Effector memory CD4-positive, alpha-beta T cell (primary cell): ENCODE measurements at regions not wholly inside any gene's neighbourhood (a gene's known extent, or its start where the extent isn't known, plus 50 kb on each side); places are given as distances from the start of the nearest gene placed in this dataset.
"Not testable (repeated sequence)": the region's sequence is repeated elsewhere in the genome, so short reads cannot be mapped to it uniquely, and the experiment has no call there.

Experiments
- DNase-seq, 3 donors: peaks; one replicate each; pipeline ENCODE4 v3.0.0-alpha.2; 2020
- H3K27ac ChIP-seq: 2 replicates; pipeline ENCODE4 v1.7.0; 2013; ENCODE audit warnings: mild to moderate bottlenecking, low read length, moderate library complexity; ENCODE audit not compliant: insufficient read depth, poor library complexity, severe bottlenecking
- H3K27me3 ChIP-seq: replicated peaks from 2 replicates; pipeline ENCODE4 v1.7.0; 2013; ENCODE audit warnings: mild to moderate bottlenecking, low read length; ENCODE audit not compliant: insufficient read depth, control insufficient read depth, poor library complexity, severe bottlenecking
- H3K36me3 ChIP-seq: 2 replicates; pipeline ENCODE4 v1.7.0; 2013; ENCODE audit warnings: mild to moderate bottlenecking, low read length, moderate library complexity; ENCODE audit not compliant: control insufficient read depth, insufficient read depth
- H3K4me1 ChIP-seq: 2 replicates; pipeline ENCODE4 v1.7.0; 2013; ENCODE audit warnings: low read length, mild to moderate bottlenecking; ENCODE audit not compliant: control insufficient read depth, insufficient read depth, poor library complexity, severe bottlenecking
- H3K4me3 ChIP-seq: 2 replicates; pipeline ENCODE4 v1.7.0; 2013; ENCODE audit warnings: low read length, low read depth, mild to moderate bottlenecking; ENCODE audit not compliant: insufficient read depth, poor library complexity, severe bottlenecking
- H3K9me3 ChIP-seq: 2 replicates; pipeline ENCODE4 v1.7.0; 2013; ENCODE audit warnings: mild to moderate bottlenecking, low read length, moderate library complexity; ENCODE audit not compliant: control insufficient read depth

- no peak overlapping the region for H3K27ac ChIP-seq
- DNase-seq, result no peak
Measured at GRCh38 chr1:221276896-221277409, 397.7 kb downstream of the HLX start.

GRCh38 chr1:221279146-221279545, 399.9 kb downstream of the HLX start:
- H3K36me3 ChIP-seq, result no peaks in the 10 kb centered on the region
- no peaks in the 10 kb centered on the region for H3K9me3 ChIP-seq
- no peak overlapping the region for H3K27ac ChIP-seq
- H3K27me3 ChIP-seq, result no peaks in the 10 kb centered on the region
- no peak overlapping the region for H3K4me3 ChIP-seq
- no peak for DNase-seq
- H3K4me1 ChIP-seq, result no peaks in the 10 kb centered on the region

More at GRCh38 chr1:221276896-221277409, 397.7 kb downstream of the HLX start:
- Histone ChIP-seq H3K4me1 (no peaks in the 10 kb centered on the region), H3K4me3 (no peak overlapping the region), H3K9me3 (no peaks in the 10 kb centered on the region), H3K27me3 (no peaks in the 10 kb centered on the region), H3K36me3 (no peaks in the 10 kb centered on the region)

- Histone ChIP-seq H3K27ac (no peak overlapping the region), H3K4me3 (no peak overlapping the region), H3K9me3 (no peaks in the 10 kb centered on the region), H3K27me3 (no peaks in the 10 kb centered on the region), H3K4me1 (no peaks in the 10 kb centered on the region), H3K36me3 (no peaks in the 10 kb centered on the region)
- no peak for DNase-seq
Measured at GRCh38 chr1:221283532-221283931, 404.3 kb downstream of the HLX start.

GRCh38 chr1:221284028-221284427, 404.8 kb downstream of the HLX start:
- Histone ChIP-seq H3K36me3 (no peaks in the 10 kb centered on the region), H3K4me1 (no peaks in the 10 kb centered on the region), H3K9me3 (no peaks in the 10 kb centered on the region), H3K27ac (no peak overlapping the region), H3K27me3 (no peaks in the 10 kb centered on the region), H3K4me3 (no peak overlapping the region)
- no peak for DNase-seq

- not testable (repeated sequence) for DNase-seq, H3K36me3 ChIP-seq, H3K27me3 ChIP-seq, H3K9me3 ChIP-seq, H3K4me1 ChIP-seq, H3K27ac ChIP-seq, H3K4me3 ChIP-seq
Measured at GRCh38 chr1:221284991-221285390, 405.7 kb downstream of the HLX start.

- not testable (repeated sequence) for H3K27ac ChIP-seq, H3K9me3 ChIP-seq, H3K4me3 ChIP-seq, H3K4me1 ChIP-seq, H3K27me3 ChIP-seq, H3K36me3 ChIP-seq, DNase-seq
Measured at GRCh38 chr1:221285458-221286210, 406.4 kb downstream of the HLX start.

GRCh38 chr1:221286399-221286798, 407.2 kb downstream of the HLX start:
- no peaks in the 10 kb centered on the region for H3K27me3 ChIP-seq
- DNase-seq, result no peak
- H3K4me3 ChIP-seq, result no peak overlapping the region
- H3K36me3 ChIP-seq, result no peaks in the 10 kb centered on the region
- H3K9me3 ChIP-seq, result no peaks in the 10 kb centered on the region
- no peak overlapping the region for H3K27ac ChIP-seq
- no peaks in the 10 kb centered on the region for H3K4me1 ChIP-seq

GRCh38 chr1:221289103-221289502, 409.9 kb downstream of the HLX start:
- Histone ChIP-seq H3K27ac (no peak overlapping the region), H3K36me3 (no peaks in the 10 kb centered on the region), H3K27me3 (no peaks in the 10 kb centered on the region), H3K4me3 (no peak overlapping the region), H3K9me3 (no peaks in the 10 kb centered on the region), H3K4me1 (no peaks in the 10 kb centered on the region)
- no peak for DNase-seq

- Histone ChIP-seq H3K27ac (no peak overlapping the region), H3K9me3 (no peaks in the 10 kb centered on the region), H3K4me3 (no peak overlapping the region), H3K27me3 (no peaks in the 10 kb centered on the region), H3K36me3 (no peaks in the 10 kb centered on the region), H3K4me1 (no peaks in the 10 kb centered on the region)
- DNase-seq, result no peak
Measured at GRCh38 chr1:221290669-221291068, 411.4 kb downstream of the HLX start.

GRCh38 chr1:221291113-221291512, 411.9 kb downstream of the HLX start:
- Histone ChIP-seq H3K27ac (no peak overlapping the region), H3K27me3 (no peaks in the 10 kb centered on the region), H3K4me1 (no peaks in the 10 kb centered on the region), H3K36me3 (no peaks in the 10 kb centered on the region), H3K4me3 (no peak overlapping the region), H3K9me3 (no peaks in the 10 kb centered on the region)
- no peak for DNase-seq
